ENCODE measurements at regions not wholly inside any gene's neighbourhood (a gene's known extent, or its start where the extent isn't known, plus 50 kb on each side); places are given as distances from the start of the nearest gene placed in this dataset.

DNA sequence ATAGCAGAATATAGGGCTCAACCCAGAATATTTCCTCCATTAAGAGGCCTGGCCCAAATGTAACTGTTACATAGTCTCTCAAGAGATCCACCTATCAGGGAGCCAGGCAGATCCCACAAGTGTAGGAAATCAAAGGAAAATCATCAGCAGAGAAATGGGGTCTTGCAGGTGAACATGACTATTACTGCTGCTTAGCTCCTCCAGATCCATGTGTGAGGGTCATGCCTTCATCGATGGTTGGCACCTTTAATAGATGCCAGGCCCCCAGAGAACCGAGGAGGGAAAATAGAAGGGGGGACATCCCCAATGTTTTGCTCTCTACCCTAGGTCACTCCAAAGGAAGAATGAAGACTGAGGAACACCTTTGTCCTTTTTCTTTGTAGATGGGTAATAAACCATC is 1029.9 kb upstream of the CADM2 start:
- H3K4me3 ChIP-seq (ENCODE audit: low read depth, low read length), result no peak overlapping the region
- no peak for TF ChIP-seq CTCF (IDR thresholded peaks at IDR 0.05; ENCODE audit: control insufficient read depth, extremely low read depth, insufficient read depth)
- no peak for DNase-seq (ENCODE audit: low read depth)

- no peak for TF ChIP-seq CTCF (IDR thresholded peaks at IDR 0.05; ENCODE audit: control insufficient read depth, extremely low read depth, insufficient read depth)
- no peak overlapping the region for H3K4me3 ChIP-seq (ENCODE audit: low read depth, low read length)
- no peak for DNase-seq (ENCODE audit: low read depth)
These were observed 1024.4 kb upstream of the CADM2 start for GRCh38 chr3:83934192-83935021.

DNA sequence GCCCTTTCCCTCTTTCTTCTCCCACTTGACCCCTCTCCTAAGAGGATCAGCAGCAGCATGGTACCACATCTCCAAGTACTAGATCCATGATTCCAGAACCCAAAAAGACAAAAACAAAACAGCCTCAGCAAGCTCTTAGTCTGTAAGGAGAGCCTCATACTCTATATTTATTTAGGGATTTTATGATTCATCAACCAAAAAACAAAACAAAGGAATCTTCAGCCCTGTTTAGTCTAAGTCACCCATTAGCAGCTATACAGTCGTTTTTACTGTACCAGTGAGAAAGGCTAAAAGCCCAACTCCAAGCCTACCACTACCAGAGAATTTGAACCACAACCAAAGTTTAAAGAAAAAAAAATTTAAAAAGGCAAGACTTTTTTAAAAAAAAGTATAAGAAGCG is 1020.3 kb upstream of the CADM2 start:
- no peak for DNase-seq (ENCODE audit: low read depth)
- TF ChIP-seq CTCF (IDR thresholded peaks at IDR 0.05; ENCODE audit: control insufficient read depth, extremely low read depth, insufficient read depth), result no peak
- no peak overlapping the region for H3K4me3 ChIP-seq (ENCODE audit: low read depth, low read length)

- H3K4me3 ChIP-seq (ENCODE audit: low read depth, low read length), result no peak overlapping the region
- DNase-seq (ENCODE audit: low read depth), result peak; percentile 57
- TF ChIP-seq CTCF (IDR thresholded peaks at IDR 0.05; ENCODE audit: control insufficient read depth, extremely low read depth, insufficient read depth), result no peak
These were observed 1016.6 kb upstream of the CADM2 start for GRCh38 chr3:83941990-83942745.

DNA sequence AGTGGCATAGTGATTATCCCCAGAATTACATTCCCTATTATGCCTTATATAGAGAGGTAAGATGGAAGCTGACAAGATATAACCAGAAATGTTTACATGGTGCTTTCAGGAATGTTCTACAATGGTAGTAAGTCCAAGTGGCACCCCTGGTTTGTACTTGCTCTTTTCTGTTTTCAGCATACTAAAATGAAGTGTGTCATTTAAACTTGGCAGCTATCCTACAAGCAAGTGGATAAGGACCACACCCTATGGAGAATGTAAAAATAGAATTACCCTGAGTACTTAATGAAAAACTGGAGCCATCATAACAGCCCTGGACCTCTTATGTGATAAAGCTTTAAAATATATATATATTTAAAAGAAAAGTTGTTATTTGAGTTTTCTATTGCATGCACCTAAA is 1012.7 kb upstream of the CADM2 start:
- DNase-seq (ENCODE audit: low read depth), result no peak
- H3K4me3 ChIP-seq (ENCODE audit: low read depth, low read length), result no peak overlapping the region
- no peak for TF ChIP-seq CTCF (IDR thresholded peaks at IDR 0.05; ENCODE audit: control insufficient read depth, extremely low read depth, insufficient read depth)

DNA sequence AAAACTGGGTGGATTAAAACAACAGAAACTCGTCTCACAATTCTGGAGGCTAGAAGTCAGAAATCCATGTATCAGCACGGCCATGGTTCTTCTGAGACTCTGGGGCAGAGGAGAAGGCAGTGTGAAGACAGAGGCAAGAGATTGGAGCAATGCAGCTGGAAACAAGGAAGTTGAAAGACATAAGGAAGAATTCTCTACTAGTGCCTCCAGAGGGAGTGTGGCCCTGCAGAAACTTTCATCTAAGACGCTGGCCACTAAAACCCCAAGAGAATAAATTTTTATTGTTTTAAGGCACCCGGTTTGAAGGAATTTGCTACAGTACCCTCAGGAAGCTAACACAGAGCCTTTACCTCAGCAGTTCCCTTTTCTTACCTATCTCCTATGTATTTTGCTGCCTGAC is 1012.2 kb upstream of the CADM2 start:
- peak; percentile 30; the same call in 1 of the 2 replicates for TF ChIP-seq CTCF (IDR thresholded peaks at IDR 0.05; ENCODE audit: control insufficient read depth, extremely low read depth, insufficient read depth)
- DNase-seq (ENCODE audit: low read depth), result no peak
- H3K4me3 ChIP-seq (ENCODE audit: low read depth, low read length), result no peak overlapping the region
